Peyer's patch (tissue), 4 donors: ENCODE measurements at regions not wholly inside any gene's neighbourhood (a gene's known extent, or its start where the extent isn't known, plus 50 kb on each side); places are given as distances from the start of the nearest gene placed in this dataset.
A peak's percentile ranks its signal among the peaks of the same experiment; 100 is the strongest.

Experiments
- DNase-seq, 3 donors: peaks; one replicate each; pipeline ENCODE4 v3.0.0-alpha.2; 2017 to 2019
- H3K27ac ChIP-seq, 4 donors: fragments of 200-600 bp; sonication (generic); one replicate each; pipeline ENCODE4 v1.5.1; 2016 to 2019
- H3K27me3 ChIP-seq, 2 donors: fragments of 200-600 bp; sonication (generic); one replicate each; pipeline ENCODE4 v1.5.1; 2019
- H3K36me3 ChIP-seq, 3 donors: fragments of 200-600 bp; sonication (generic); one replicate each; pipeline ENCODE4 v1.5.1; 2016 to 2019
- H3K4me1 ChIP-seq, 4 donors: fragments of 200-600 bp; sonication (generic); one replicate each; pipeline ENCODE4 v1.5.1; 2016 to 2019
- H3K4me3 ChIP-seq, 4 donors: fragments of 200-600 bp; sonication (generic); 1 replicate in 3 of 4; 2 replicates in 1 of 4; pipeline ENCODE4 v1.5.1; 2016 to 2019; ENCODE audit warnings: mild to moderate bottlenecking in 1 of 4
- H3K9me3 ChIP-seq, 4 donors: fragments of 200-600 bp; sonication (generic); one replicate each; pipeline ENCODE4 v1.5.1; 2016 to 2019; ENCODE audit warnings: mild to moderate bottlenecking in 1 of 4
- CTCF ChIP-seq, 6 experiments: fragments of 450-650 bp in 4 of 6; fragments of 200-600 bp in 2 of 6; sonication (generic) in 1 of 6; IDR thresholded peaks; one replicate each; pipeline ENCODE4 v1.5.1; 2017 to 2019; ENCODE audit warnings: antibody characterized with exemption in 6 of 6, mild to moderate bottlenecking in 3 of 6, moderate library complexity in 1 of 6
- POLR2A ChIP-seq, 2 donors: fragments of 450-650 bp; IDR thresholded peaks; one replicate each; pipeline ENCODE4 v1.5.1; 2017; ENCODE audit warnings: antibody characterized with exemption in 2 of 2, mild to moderate bottlenecking in 2 of 2, moderate library complexity in 2 of 2

- peak in 1 of 3 donors; percentile 48 for DNase-seq
These were observed 71.7 kb downstream of the RPLP1 start for GRCh38 chr15:69524296-69524695.

GRCh38 chr15:69524814-69525213 is 72.2 kb downstream of the RPLP1 start:
- no peak for TF ChIP-seq POLR2A (IDR thresholded peaks at IDR 0.05)
- TF ChIP-seq CTCF (IDR thresholded peaks at IDR 0.05): no peak

More at GRCh38 chr15:69524296-69524695, 71.7 kb downstream of the RPLP1 start:
- Histone ChIP-seq H3K27me3 (no peaks in the 10 kb centered on the region), H3K9me3 (no peaks in the 10 kb centered on the region), H3K4me3 (no peak overlapping the region), H3K27ac (peak overlapping the region in 1 of 4 donors; percentile 25), H3K36me3 (no peaks in the 10 kb centered on the region), H3K4me1 (peaks cover 0 to 21% (median 3%) of the 10 kb centered on the region in 4 donors)
- no peak for TF ChIP-seq CTCF (IDR thresholded peaks at IDR 0.05)
- no peak for TF ChIP-seq POLR2A (IDR thresholded peaks at IDR 0.05)

GRCh38 chr15:69525543-69525942 is 72.9 kb downstream of the RPLP1 start:
- TF ChIP-seq CTCF (IDR thresholded peaks at IDR 0.05): no peak
- TF ChIP-seq POLR2A (IDR thresholded peaks at IDR 0.05): no peak
- no peaks in the 10 kb centered on the region for H3K36me3 ChIP-seq
- no peaks in the 10 kb centered on the region for H3K9me3 ChIP-seq
- no peak overlapping the region for H3K4me3 ChIP-seq
- peaks cover 0 to 21% (median 3%) of the 10 kb centered on the region in 4 donors for H3K4me1 ChIP-seq
- no peak for DNase-seq
- no peak overlapping the region for H3K27ac ChIP-seq
- H3K27me3 ChIP-seq: no peaks in the 10 kb centered on the region

More at GRCh38 chr15:69524814-69525213, 72.2 kb downstream of the RPLP1 start:
- Histone ChIP-seq H3K27ac (peak overlapping the region in 1 of 4 donors; percentile 23), H3K4me1 (peaks cover 0 to 21% (median 3%) of the 10 kb centered on the region in 4 donors), H3K4me3 (no peak overlapping the region), H3K36me3 (no peaks in the 10 kb centered on the region), H3K9me3 (no peaks in the 10 kb centered on the region), H3K27me3 (no peaks in the 10 kb centered on the region)
- no peak for DNase-seq

GRCh38 chr15:69526081-69527061 is 73.8 kb downstream of the RPLP1 start:
- DNase-seq: no peak
- H3K9me3 ChIP-seq: no peaks in the 10 kb centered on the region
- H3K36me3 ChIP-seq: no peaks in the 10 kb centered on the region
- TF ChIP-seq POLR2A (IDR thresholded peaks at IDR 0.05): no peak
- TF ChIP-seq CTCF (IDR thresholded peaks at IDR 0.05): no peak
- peaks cover 0 to 21% (median 3%) of the 10 kb centered on the region in 4 donors for H3K4me1 ChIP-seq
- no peak overlapping the region for H3K27ac ChIP-seq
- no peaks in the 10 kb centered on the region for H3K27me3 ChIP-seq
- no peak overlapping the region for H3K4me3 ChIP-seq

GRCh38 chr15:69529141-69529540 is 76.5 kb downstream of the RPLP1 start:
- Histone ChIP-seq H3K4me3 (no peak overlapping the region), H3K4me1 (peaks cover 0 to 6% (median under 1%) of the 10 kb centered on the region in 4 donors), H3K9me3 (no peaks in the 10 kb centered on the region), H3K36me3 (no peaks in the 10 kb centered on the region), H3K27me3 (no peaks in the 10 kb centered on the region), H3K27ac (no peak overlapping the region)
- TF ChIP-seq POLR2A (IDR thresholded peaks at IDR 0.05) (no peak), CTCF (IDR thresholded peaks at IDR 0.05) (no peak)
- DNase-seq: no peak
